ENCODE measurements at regions not wholly inside any gene's neighbourhood (a gene's known extent, or its start where the extent isn't known, plus 50 kb on each side); places are given as distances from the start of the nearest gene placed in this dataset.

GRCh38 chr5:71811779-71812178 is 92.7 kb downstream of the CARTPT start:
- no peak for TF ChIP-seq YY1 (IDR thresholded peaks at IDR 0.05; ENCODE audit: low read depth)
- TF ChIP-seq ZBTB7A (IDR thresholded peaks at IDR 0.05; ENCODE audit: low read depth), result no peak
- TF ChIP-seq TAF1 (IDR thresholded peaks at IDR 0.05; ENCODE audit: low read depth), result no peak
- no peak for TF ChIP-seq EP300 (IDR thresholded peaks at IDR 0.05; ENCODE audit: borderline replicate concordance)
- TF ChIP-seq CEBPB (IDR thresholded peaks at IDR 0.05), result no peak
- TF ChIP-seq, protein P1, sequence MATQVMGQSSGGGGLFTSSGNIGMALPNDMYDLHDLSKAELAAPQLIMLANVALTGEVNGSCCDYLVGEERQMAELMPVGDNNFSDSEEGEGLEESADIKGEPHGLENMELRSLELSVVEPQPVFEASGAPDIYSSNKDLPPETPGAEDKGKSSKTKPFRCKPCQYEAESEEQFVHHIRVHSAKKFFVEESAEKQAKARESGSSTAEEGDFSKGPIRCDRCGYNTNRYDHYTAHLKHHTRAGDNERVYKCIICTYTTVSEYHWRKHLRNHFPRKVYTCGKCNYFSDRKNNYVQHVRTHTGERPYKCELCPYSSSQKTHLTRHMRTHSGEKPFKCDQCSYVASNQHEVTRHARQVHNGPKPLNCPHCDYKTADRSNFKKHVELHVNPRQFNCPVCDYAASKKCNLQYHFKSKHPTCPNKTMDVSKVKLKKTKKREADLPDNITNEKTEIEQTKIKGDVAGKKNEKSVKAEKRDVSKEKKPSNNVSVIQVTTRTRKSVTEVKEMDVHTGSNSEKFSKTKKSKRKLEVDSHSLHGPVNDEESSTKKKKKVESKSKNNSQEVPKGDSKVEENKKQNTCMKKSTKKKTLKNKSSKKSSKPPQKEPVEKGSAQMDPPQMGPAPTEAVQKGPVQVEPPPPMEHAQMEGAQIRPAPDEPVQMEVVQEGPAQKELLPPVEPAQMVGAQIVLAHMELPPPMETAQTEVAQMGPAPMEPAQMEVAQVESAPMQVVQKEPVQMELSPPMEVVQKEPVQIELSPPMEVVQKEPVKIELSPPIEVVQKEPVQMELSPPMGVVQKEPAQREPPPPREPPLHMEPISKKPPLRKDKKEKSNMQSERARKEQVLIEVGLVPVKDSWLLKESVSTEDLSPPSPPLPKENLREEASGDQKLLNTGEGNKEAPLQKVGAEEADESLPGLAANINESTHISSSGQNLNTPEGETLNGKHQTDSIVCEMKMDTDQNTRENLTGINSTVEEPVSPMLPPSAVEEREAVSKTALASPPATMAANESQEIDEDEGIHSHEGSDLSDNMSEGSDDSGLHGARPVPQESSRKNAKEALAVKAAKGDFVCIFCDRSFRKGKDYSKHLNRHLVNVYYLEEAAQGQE (IDR thresholded peaks at IDR 0.05; ENCODE audit: low read depth), result no peak
- TF ChIP-seq MAX (IDR thresholded peaks at IDR 0.05), result no peak
- no peak for TF ChIP-seq USF1 (IDR thresholded peaks at IDR 0.05)
